ENCODE measurements at regions not wholly inside any gene's neighbourhood (a gene's known extent, or its start where the extent isn't known, plus 50 kb on each side); places are given as distances from the start of the nearest gene placed in this dataset.

DNA sequence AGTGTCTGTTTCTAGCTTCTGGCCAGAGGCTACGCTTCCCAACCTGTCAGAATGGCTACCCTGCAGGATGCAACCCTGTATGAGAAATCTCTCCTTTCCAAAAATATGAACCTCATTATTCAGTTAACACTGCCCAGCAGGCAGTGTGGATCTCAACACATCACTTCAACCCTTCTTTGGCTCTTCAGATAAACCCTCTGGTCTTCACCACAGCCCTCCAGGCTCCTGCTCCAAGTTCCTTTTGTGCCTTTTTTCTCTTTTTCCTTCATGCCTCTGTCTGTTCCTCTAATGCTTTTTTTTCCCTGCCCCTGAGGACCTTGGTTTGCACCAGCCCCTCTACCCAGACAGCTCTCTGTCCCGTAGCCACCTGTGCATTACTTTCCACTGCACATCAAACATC lies 207.4 kb downstream of the MYLK4 start:
- Histone ChIP-seq H3K27me3 (ENCODE audit: control insufficient read depth in 3 of 3, insufficient read depth in 3 of 3, low read length in 3 of 3) (peaks cover 0 to 5% (median 0%) of the 10 kb centered on the region in 3 donors), H3K9ac (ENCODE audit: low read depth in 1 of 3, low read length in 3 of 3) (no peak overlapping the region), H3K27ac (ENCODE audit: low read depth, low read length) (no peak overlapping the region), H3K36me3 (ENCODE audit: control insufficient read depth in 3 of 3, insufficient read depth in 3 of 3, low read length in 3 of 3) (no peaks in the 10 kb centered on the region), H3K4me1 (ENCODE audit: control insufficient read depth in 3 of 3, insufficient read depth in 3 of 3, low read length in 3 of 3) (no peaks in the 10 kb centered on the region), H3K4me3 (ENCODE audit: low read length in 3 of 3) (no peak overlapping the region), H3K9me3 (ENCODE audit: control insufficient read depth in 3 of 3, low read length in 3 of 3) (peaks cover 0 to 3% (median 0%) of the 10 kb centered on the region in 3 donors)

DNA sequence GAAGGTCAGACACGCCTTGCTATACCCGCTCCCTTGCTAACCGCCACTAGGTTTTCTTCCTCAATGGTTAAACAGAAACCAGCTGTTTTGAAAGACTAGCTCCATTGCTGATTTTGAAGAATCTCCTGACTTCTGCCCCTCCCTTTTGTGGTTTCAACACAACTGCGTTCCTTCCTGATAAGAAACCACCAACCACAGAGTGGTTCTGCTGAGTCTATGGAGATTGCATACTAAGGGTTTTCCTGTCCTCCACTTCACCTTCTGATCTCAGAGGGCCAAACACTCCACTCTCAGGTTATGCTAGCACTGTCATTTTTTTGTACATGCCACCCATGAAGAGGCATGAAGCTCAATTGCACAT lies 207.9 kb downstream of the MYLK4 start:
- peaks cover 0 to 2% (median 0%) of the 10 kb centered on the region in 3 donors for H3K9me3 ChIP-seq (ENCODE audit: control insufficient read depth in 3 of 3, low read length in 3 of 3)
- H3K27ac ChIP-seq (ENCODE audit: low read depth, low read length) = no peak overlapping the region
- no peak overlapping the region for H3K9ac ChIP-seq (ENCODE audit: low read depth in 1 of 3, low read length in 3 of 3)
- H3K36me3 ChIP-seq (ENCODE audit: control insufficient read depth in 3 of 3, insufficient read depth in 3 of 3, low read length in 3 of 3) = no peaks in the 10 kb centered on the region
- no peaks in the 10 kb centered on the region for H3K4me1 ChIP-seq (ENCODE audit: control insufficient read depth in 3 of 3, insufficient read depth in 3 of 3, low read length in 3 of 3)
- H3K4me3 ChIP-seq (ENCODE audit: low read length in 3 of 3) = no peak overlapping the region
- peaks cover 0 to 5% (median 0%) of the 10 kb centered on the region in 3 donors for H3K27me3 ChIP-seq (ENCODE audit: control insufficient read depth in 3 of 3, insufficient read depth in 3 of 3, low read length in 3 of 3)

DNA sequence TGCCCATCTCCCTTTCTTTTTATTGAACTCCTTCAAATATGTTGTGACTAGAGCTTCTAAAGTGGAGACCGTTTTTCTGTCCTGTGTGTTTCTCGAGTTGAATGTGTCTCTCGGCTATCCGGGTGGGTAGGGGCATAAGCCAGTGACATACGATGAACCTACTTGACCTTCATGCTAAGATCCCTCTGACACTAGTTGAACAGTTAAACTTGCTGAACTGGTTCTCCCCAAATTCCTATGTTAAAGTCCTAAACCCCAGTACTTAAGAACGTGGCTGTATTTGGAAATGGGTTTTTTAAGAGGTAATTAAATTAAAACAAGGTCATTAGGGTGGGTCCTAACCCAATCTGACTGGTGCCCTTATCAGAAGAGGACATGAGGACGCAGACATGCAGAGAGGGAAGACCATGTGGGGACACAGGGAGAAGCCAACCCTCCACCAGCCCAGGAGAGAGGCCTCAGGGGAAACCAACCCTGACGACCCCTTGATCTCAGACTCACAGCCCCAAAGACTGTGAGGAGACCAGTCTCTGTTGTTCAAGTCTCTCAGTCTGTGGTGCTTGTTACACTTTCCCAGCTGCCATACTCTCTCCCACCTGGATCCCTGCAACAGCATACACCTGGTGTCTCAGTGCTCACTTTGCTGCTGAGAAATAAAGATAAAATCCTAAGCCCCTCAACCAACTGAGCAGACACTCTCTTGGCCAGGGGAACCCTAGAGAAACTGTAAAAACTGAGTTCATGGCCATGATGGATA lies 208.4 kb downstream of the MYLK4 start:
- H3K9me3 ChIP-seq (ENCODE audit: control insufficient read depth in 3 of 3, low read length in 3 of 3) = peaks cover 0 to 2% (median 0%) of the 10 kb centered on the region in 3 donors
- H3K4me1 ChIP-seq (ENCODE audit: control insufficient read depth in 3 of 3, insufficient read depth in 3 of 3, low read length in 3 of 3) = no peaks in the 10 kb centered on the region
- peaks cover 0 to 5% (median 0%) of the 10 kb centered on the region in 3 donors for H3K27me3 ChIP-seq (ENCODE audit: control insufficient read depth in 3 of 3, insufficient read depth in 3 of 3, low read length in 3 of 3)
- H3K27ac ChIP-seq (ENCODE audit: low read depth, low read length) = no peak overlapping the region
- no peak overlapping the region for H3K4me3 ChIP-seq (ENCODE audit: low read length in 3 of 3)
- no peaks in the 10 kb centered on the region for H3K36me3 ChIP-seq (ENCODE audit: control insufficient read depth in 3 of 3, insufficient read depth in 3 of 3, low read length in 3 of 3)
- H3K9ac ChIP-seq (ENCODE audit: low read depth in 1 of 3, low read length in 3 of 3) = no peak overlapping the region

DNA sequence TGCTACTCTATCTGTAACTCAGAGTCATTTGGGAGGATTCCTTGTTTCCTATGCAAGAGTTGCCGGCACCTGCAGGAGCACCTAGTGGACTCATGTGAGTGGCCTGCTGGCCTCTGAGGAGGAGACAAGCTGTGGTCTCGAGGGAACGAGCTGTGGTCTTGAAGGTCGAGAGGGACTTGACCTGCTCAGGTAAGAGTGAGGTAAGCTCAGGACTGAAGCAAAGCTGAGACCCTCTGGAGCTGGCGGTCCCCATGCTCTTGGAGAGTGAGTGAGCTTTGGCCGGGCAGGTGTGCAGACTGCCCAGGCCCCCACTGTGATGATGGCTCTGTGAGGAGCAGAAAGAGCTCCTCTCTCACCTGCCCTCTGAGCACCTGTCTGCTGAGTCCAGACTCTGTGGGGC lies 214.3 kb downstream of the MYLK4 start:
- H3K9ac ChIP-seq (ENCODE audit: low read depth in 1 of 3, low read length in 3 of 3) = no peak overlapping the region
- H3K4me1 ChIP-seq (ENCODE audit: control insufficient read depth in 3 of 3, insufficient read depth in 3 of 3, low read length in 3 of 3) = no peaks in the 10 kb centered on the region

DNA sequence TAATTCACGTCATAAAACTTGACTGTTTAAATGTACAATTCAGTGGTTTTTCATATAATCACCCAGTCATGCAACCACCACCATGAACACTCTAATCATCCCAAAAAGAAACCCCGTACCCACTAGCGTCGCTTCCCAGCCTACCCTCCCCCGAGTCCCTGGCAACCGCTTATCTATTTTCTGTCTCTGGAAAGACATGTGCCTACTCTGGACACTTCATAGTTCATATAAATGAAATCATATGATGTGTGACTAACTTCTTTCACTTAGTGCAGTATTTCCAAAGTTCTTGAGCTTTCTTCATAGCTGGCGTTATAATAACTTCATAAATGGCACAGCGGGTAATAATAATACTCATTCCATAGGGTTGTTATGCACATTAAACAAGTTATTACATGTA lies 215.2 kb downstream of the MYLK4 start:
- Histone ChIP-seq H3K36me3 (ENCODE audit: control insufficient read depth in 3 of 3, insufficient read depth in 3 of 3, low read length in 3 of 3) (no peaks in the 10 kb centered on the region), H3K9ac (ENCODE audit: low read depth in 1 of 3, low read length in 3 of 3) (no peak overlapping the region), H3K4me3 (ENCODE audit: low read length in 3 of 3) (no peak overlapping the region), H3K4me1 (ENCODE audit: control insufficient read depth in 3 of 3, insufficient read depth in 3 of 3, low read length in 3 of 3) (no peaks in the 10 kb centered on the region), H3K27ac (ENCODE audit: low read depth, low read length) (no peak overlapping the region), H3K9me3 (ENCODE audit: control insufficient read depth in 3 of 3, low read length in 3 of 3) (peaks cover 2% of the 10 kb centered on the region in 3 donors), H3K27me3 (ENCODE audit: control insufficient read depth in 3 of 3, insufficient read depth in 3 of 3, low read length in 3 of 3) (no peaks in the 10 kb centered on the region)

More for the DNA sequence above, 214.3 kb downstream of the MYLK4 start:
- Histone ChIP-seq H3K9me3 (ENCODE audit: control insufficient read depth in 3 of 3, low read length in 3 of 3) (peaks cover 0 to 2% (median 1%) of the 10 kb centered on the region in 3 donors), H3K36me3 (ENCODE audit: control insufficient read depth in 3 of 3, insufficient read depth in 3 of 3, low read length in 3 of 3) (no peaks in the 10 kb centered on the region), H3K27ac (ENCODE audit: low read depth, low read length) (no peak overlapping the region), H3K4me3 (ENCODE audit: low read length in 3 of 3) (no peak overlapping the region), H3K27me3 (ENCODE audit: control insufficient read depth in 3 of 3, insufficient read depth in 3 of 3, low read length in 3 of 3) (no peaks in the 10 kb centered on the region)

DNA sequence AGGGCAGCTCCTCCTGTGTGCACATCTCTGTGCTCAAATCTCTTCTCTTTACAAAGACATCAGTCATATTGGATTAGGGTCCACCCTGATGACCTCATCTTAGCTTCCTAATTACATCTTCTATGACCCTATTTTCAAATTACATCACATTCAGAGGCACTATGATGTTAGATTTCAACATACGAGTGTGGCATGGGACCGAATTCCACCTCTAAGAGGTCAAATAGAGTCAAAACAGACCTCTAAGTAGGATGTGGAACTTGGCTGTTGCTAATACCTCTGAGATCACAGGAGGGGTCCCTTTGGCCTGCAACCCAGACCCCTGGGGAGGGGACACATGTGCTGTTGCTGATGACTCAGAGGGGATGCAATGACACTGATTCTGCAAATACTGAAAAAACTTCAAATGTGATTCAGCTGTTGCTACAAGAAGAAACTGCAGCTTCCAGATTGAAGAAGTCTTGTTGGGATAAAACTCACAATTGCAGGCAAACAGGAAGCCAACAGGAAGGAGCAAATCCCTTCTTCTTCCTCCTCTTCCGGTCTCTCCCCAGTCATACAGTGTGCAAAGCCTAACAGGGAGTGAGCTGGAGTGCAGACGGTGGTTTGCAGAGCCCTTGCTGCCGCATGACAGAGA lies 216.2 kb downstream of the MYLK4 start:
- Histone ChIP-seq H3K4me3 (ENCODE audit: low read length in 3 of 3) (no peak overlapping the region), H3K4me1 (ENCODE audit: control insufficient read depth in 3 of 3, insufficient read depth in 3 of 3, low read length in 3 of 3) (no peaks in the 10 kb centered on the region), H3K27ac (ENCODE audit: low read depth, low read length) (no peak overlapping the region)

DNA sequence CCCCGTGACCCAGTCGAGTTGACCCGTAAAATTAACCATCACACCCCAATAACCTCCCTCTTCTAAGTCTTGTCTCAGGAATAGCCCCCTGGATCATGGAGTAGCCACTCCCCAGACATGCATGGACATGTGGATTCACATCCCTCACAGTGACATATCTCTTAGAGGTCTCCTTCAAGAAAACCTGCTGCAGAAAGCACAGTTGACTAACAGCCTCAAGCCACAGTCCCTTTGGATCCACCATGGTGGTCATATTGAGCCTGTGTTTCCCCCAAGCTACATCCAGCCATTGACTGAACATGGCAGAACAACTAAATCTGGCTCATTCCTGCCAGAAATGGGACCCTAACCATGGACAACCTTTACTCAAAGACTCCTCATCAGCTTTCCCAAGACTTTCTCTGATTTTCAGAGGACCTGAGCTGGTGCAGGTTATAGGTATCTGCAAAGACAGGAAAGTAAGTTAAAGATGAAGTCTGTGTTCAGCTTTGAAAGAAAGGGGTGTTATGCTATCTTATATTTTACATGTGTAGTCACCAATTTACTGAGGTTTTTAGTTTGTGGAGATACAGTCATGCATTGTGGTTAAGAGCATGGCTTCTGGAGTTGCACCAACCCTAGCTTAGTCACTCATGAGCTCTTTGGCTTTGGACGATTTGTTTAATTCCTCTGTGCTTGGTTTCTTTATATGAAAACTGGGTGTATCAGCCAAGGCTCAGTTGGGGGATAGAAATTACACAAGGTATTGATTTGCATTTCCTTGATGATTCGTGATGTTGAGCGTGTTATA lies 219.1 kb downstream of the MYLK4 start:
- Histone ChIP-seq H3K9ac (ENCODE audit: low read depth in 1 of 3, low read length in 3 of 3) (no peak overlapping the region), H3K27me3 (ENCODE audit: control insufficient read depth in 3 of 3, insufficient read depth in 3 of 3, low read length in 3 of 3) (peaks cover 0 to 2% (median 0%) of the 10 kb centered on the region in 3 donors), H3K4me3 (ENCODE audit: low read length in 3 of 3) (no peak overlapping the region), H3K27ac (ENCODE audit: low read depth, low read length) (no peak overlapping the region), H3K9me3 (ENCODE audit: control insufficient read depth in 3 of 3, low read length in 3 of 3) (peaks cover 2% of the 10 kb centered on the region in 3 donors), H3K4me1 (ENCODE audit: control insufficient read depth in 3 of 3, insufficient read depth in 3 of 3, low read length in 3 of 3) (no peaks in the 10 kb centered on the region), H3K36me3 (ENCODE audit: control insufficient read depth in 3 of 3, insufficient read depth in 3 of 3, low read length in 3 of 3) (no peaks in the 10 kb centered on the region)

More for the DNA sequence above, 216.2 kb downstream of the MYLK4 start:
- H3K36me3 ChIP-seq (ENCODE audit: control insufficient read depth in 3 of 3, insufficient read depth in 3 of 3, low read length in 3 of 3) = no peaks in the 10 kb centered on the region
- peaks cover 2% of the 10 kb centered on the region in 3 donors for H3K9me3 ChIP-seq (ENCODE audit: control insufficient read depth in 3 of 3, low read length in 3 of 3)
- H3K9ac ChIP-seq (ENCODE audit: low read depth in 1 of 3, low read length in 3 of 3) = no peak overlapping the region
- no peaks in the 10 kb centered on the region for H3K27me3 ChIP-seq (ENCODE audit: control insufficient read depth in 3 of 3, insufficient read depth in 3 of 3, low read length in 3 of 3)

DNA sequence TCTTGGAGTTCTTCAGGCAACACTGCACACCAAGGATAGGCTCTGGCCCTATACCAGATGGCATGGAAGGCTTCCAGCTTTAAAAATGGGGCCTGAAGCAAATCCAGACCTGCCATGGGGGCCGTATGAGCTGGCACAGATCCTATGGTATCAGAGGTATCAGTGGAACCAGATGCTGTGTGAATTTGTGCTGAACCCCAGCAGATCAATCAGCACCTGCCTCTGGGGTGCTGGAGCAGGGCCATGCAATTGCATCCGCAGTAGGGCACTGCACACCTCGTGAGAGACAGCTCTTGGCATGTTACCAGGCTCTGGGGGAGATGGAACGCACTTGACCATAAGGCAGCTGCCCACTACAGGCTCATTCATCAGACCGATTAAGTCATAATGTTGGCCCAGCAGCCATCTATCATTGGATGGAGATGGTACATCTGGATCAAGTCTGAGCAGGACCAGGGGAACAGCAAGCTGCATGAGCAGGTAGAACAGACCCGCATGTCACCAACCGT lies 221.5 kb downstream of the MYLK4 start:
- peaks cover 0 to 2% (median 0%) of the 10 kb centered on the region in 3 donors for H3K27me3 ChIP-seq (ENCODE audit: control insufficient read depth in 3 of 3, insufficient read depth in 3 of 3, low read length in 3 of 3)
- H3K36me3 ChIP-seq (ENCODE audit: control insufficient read depth in 3 of 3, insufficient read depth in 3 of 3, low read length in 3 of 3) = no peaks in the 10 kb centered on the region
- no peak overlapping the region for H3K27ac ChIP-seq (ENCODE audit: low read depth, low read length)
- H3K9me3 ChIP-seq (ENCODE audit: control insufficient read depth in 3 of 3, low read length in 3 of 3) = peaks cover 2 to 3% (median 2%) of the 10 kb centered on the region in 3 donors
- no peaks in the 10 kb centered on the region for H3K4me1 ChIP-seq (ENCODE audit: control insufficient read depth in 3 of 3, insufficient read depth in 3 of 3, low read length in 3 of 3)
- no peak overlapping the region for H3K4me3 ChIP-seq (ENCODE audit: low read length in 3 of 3)
- H3K9ac ChIP-seq (ENCODE audit: low read depth in 1 of 3, low read length in 3 of 3) = no peak overlapping the region

DNA sequence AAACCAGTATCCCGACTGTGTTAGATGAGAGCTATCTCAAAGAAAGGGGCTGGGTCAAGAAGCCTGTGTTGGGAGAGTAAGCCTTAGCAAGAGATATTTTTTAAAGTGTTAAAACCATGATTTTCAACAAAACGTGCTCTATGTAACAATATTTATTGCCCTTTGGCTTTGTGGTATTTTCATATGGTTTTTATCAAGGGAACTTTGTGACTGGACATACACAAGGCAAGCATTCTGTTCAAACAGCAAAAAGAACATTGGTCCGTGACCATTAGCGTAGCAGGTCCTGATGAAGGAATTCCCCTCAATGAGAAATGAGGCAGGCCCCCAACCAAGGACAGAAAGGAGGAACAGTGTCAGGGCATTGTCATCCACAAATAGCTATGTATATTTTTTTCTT lies 222.6 kb downstream of the MYLK4 start:
- Histone ChIP-seq H3K36me3 (ENCODE audit: control insufficient read depth in 3 of 3, insufficient read depth in 3 of 3, low read length in 3 of 3) (no peaks in the 10 kb centered on the region), H3K9me3 (ENCODE audit: control insufficient read depth in 3 of 3, low read length in 3 of 3) (peaks cover 2 to 4% (median 2%) of the 10 kb centered on the region in 3 donors), H3K4me1 (ENCODE audit: control insufficient read depth in 3 of 3, insufficient read depth in 3 of 3, low read length in 3 of 3) (no peaks in the 10 kb centered on the region), H3K4me3 (ENCODE audit: low read length in 3 of 3) (no peak overlapping the region), H3K27me3 (ENCODE audit: control insufficient read depth in 3 of 3, insufficient read depth in 3 of 3, low read length in 3 of 3) (peaks cover 0 to 2% (median 0%) of the 10 kb centered on the region in 3 donors), H3K27ac (ENCODE audit: low read depth, low read length) (no peak overlapping the region), H3K9ac (ENCODE audit: low read depth in 1 of 3, low read length in 3 of 3) (no peak overlapping the region)

All from skeletal muscle tissue (tissue), 3 donors.